ENCODE measurements at regions not wholly inside any gene's neighbourhood (a gene's known extent, or its start where the extent isn't known, plus 50 kb on each side); places are given as distances from the start of the nearest gene placed in this dataset.
A peak's percentile ranks its signal among the peaks of the same experiment; 100 is the strongest.

GRCh38 chr2:172278667-172279066 lies 148.7 kb upstream of the ITGA6 start:
- Histone ChIP-seq H3K9me3 (ENCODE audit: insufficient read depth, low read length) (no peaks in the 10 kb centered on the region; the same call in 1 of the 2 replicates), H3K36me3 (replicated peaks; ENCODE audit: low read depth, low read length) (no peaks in the 10 kb centered on the region), H3K27ac (ENCODE audit: low read length) (no peak overlapping the region), H3K4me2 (ENCODE audit: low read length) (no peak overlapping the region), H3K4me1 (ENCODE audit: low read length) (peaks cover 12% of the 10 kb centered on the region), H3K79me2 (ENCODE audit: low read length) (no peaks in the 10 kb centered on the region), H3K27me3 (ENCODE audit: low read depth, low read length) (0 out of 2 replicates have a peak, but pooled peaks cover 9% of the 10 kb centered on the region), H3K9ac (ENCODE audit: low read length) (no peak overlapping the region), H2AFZ (ENCODE audit: low read depth, low read length) (no peak overlapping the region), H4K20me1 (ENCODE audit: insufficient read depth, low read length) (no peaks in the 10 kb centered on the region), H3K4me3 (ENCODE audit: low read length) (no peak overlapping the region)
- TF ChIP-seq, protein P1, sequence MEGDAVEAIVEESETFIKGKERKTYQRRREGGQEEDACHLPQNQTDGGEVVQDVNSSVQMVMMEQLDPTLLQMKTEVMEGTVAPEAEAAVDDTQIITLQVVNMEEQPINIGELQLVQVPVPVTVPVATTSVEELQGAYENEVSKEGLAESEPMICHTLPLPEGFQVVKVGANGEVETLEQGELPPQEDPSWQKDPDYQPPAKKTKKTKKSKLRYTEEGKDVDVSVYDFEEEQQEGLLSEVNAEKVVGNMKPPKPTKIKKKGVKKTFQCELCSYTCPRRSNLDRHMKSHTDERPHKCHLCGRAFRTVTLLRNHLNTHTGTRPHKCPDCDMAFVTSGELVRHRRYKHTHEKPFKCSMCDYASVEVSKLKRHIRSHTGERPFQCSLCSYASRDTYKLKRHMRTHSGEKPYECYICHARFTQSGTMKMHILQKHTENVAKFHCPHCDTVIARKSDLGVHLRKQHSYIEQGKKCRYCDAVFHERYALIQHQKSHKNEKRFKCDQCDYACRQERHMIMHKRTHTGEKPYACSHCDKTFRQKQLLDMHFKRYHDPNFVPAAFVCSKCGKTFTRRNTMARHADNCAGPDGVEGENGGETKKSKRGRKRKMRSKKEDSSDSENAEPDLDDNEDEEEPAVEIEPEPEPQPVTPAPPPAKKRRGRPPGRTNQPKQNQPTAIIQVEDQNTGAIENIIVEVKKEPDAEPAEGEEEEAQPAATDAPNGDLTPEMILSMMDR (IDR thresholded peaks at IDR 0.05; ENCODE audit: low read depth, low read length) = no peak
- no peak for TF ChIP-seq EZH2phosphoT487 (IDR thresholded peaks at IDR 0.05; ENCODE audit: low read depth)

DNA sequence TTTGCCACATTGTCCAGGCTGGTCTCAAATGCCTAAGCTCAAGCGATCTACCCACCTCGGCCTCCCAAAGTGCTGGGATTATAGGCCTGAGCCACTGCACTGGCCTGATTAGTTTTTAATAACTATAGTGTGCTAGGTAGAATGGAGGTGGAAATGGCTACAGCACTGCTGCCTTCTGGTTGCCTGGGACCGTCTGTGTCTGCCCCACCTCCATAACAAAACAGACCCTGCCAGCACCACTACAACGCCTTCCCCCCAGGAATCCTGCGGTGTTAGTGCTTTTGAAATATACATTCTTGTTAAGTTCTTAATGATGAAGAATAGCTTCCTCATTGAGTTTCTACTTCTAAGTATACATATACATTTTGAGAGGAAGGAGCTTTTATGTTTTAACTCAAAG lies 148.2 kb upstream of the ITGA6 start:
- Histone ChIP-seq H3K9ac (ENCODE audit: low read length) (no peak overlapping the region), H2AFZ (ENCODE audit: low read depth, low read length) (no peak overlapping the region), H3K36me3 (replicated peaks; ENCODE audit: low read depth, low read length) (no peaks in the 10 kb centered on the region), H3K4me2 (ENCODE audit: low read length) (no peak overlapping the region), H3K79me2 (ENCODE audit: low read length) (no peaks in the 10 kb centered on the region), H3K4me1 (ENCODE audit: low read length) (peaks cover 12% of the 10 kb centered on the region), H3K27me3 (ENCODE audit: low read depth, low read length) (peaks cover 10% of the 10 kb centered on the region; the same call in 1 of the 2 replicates), H3K4me3 (ENCODE audit: low read length) (no peak overlapping the region), H4K20me1 (ENCODE audit: insufficient read depth, low read length) (no peaks in the 10 kb centered on the region), H3K9me3 (ENCODE audit: insufficient read depth, low read length) (no peaks in the 10 kb centered on the region; the same call in 1 of the 2 replicates), H3K27ac (ENCODE audit: low read length) (no peak overlapping the region)
- TF ChIP-seq EZH2phosphoT487 (IDR thresholded peaks at IDR 0.05; ENCODE audit: low read depth) = no peak
- TF ChIP-seq, protein P1 (IDR thresholded peaks at IDR 0.05; ENCODE audit: low read depth, low read length) = no peak

- Histone ChIP-seq H3K9me3 (ENCODE audit: insufficient read depth, low read length) (no peaks in the 10 kb centered on the region; the same call in 1 of the 2 replicates), H3K4me2 (ENCODE audit: low read length) (no peak overlapping the region), H3K9ac (ENCODE audit: low read length) (no peak overlapping the region), H3K79me2 (ENCODE audit: low read length) (no peaks in the 10 kb centered on the region), H3K27me3 (ENCODE audit: low read depth, low read length) (peaks cover 11% of the 10 kb centered on the region; the same call in 1 of the 2 replicates), H3K36me3 (replicated peaks; ENCODE audit: low read depth, low read length) (no peaks in the 10 kb centered on the region), H3K4me3 (ENCODE audit: low read length) (no peak overlapping the region), H2AFZ (ENCODE audit: low read depth, low read length) (no peak overlapping the region), H4K20me1 (ENCODE audit: insufficient read depth, low read length) (no peaks in the 10 kb centered on the region), H3K27ac (ENCODE audit: low read length) (no peak overlapping the region), H3K4me1 (ENCODE audit: low read length) (peaks cover 12% of the 10 kb centered on the region)
- TF ChIP-seq EZH2phosphoT487 (IDR thresholded peaks at IDR 0.05; ENCODE audit: low read depth) = no peak
- TF ChIP-seq, protein P1 (IDR thresholded peaks at IDR 0.05; ENCODE audit: low read depth, low read length) = no peak
Measured at GRCh38 chr2:172279813-172280212, 147.6 kb upstream of the ITGA6 start.

GRCh38 chr2:172280571-172281361 lies 146.6 kb upstream of the ITGA6 start:
- H3K36me3 ChIP-seq (replicated peaks; ENCODE audit: low read depth, low read length) = no peaks in the 10 kb centered on the region
- H3K4me2 ChIP-seq (ENCODE audit: low read length) = peak overlapping the region; percentile 50
- TF ChIP-seq, protein P1 (IDR thresholded peaks at IDR 0.05; ENCODE audit: low read depth, low read length) = no peak
- no peak for TF ChIP-seq EZH2phosphoT487 (IDR thresholded peaks at IDR 0.05; ENCODE audit: low read depth)
- H3K4me3 ChIP-seq (ENCODE audit: low read length) = no peak overlapping the region
- peaks cover 16% of the 10 kb centered on the region for H3K4me1 ChIP-seq (ENCODE audit: low read length)
- H3K9ac ChIP-seq (ENCODE audit: low read length) = no peak overlapping the region
- H3K9me3 ChIP-seq (ENCODE audit: insufficient read depth, low read length) = no peaks in the 10 kb centered on the region; the same call in 1 of the 2 replicates
- no peak overlapping the region for H3K27ac ChIP-seq (ENCODE audit: low read length)
- H3K79me2 ChIP-seq (ENCODE audit: low read length) = no peaks in the 10 kb centered on the region
- H4K20me1 ChIP-seq (ENCODE audit: insufficient read depth, low read length) = no peaks in the 10 kb centered on the region
- peaks cover 7% of the 10 kb centered on the region; the same call in 1 of the 2 replicates for H3K27me3 ChIP-seq (ENCODE audit: low read depth, low read length)
- H2AFZ ChIP-seq (ENCODE audit: low read depth, low read length) = no peak overlapping the region; the same call in 1 of the 2 replicates

Measured in OCI-LY3 (cell line).